ENCODE measurements at regions not wholly inside any gene's neighbourhood (a gene's known extent, or its start where the extent isn't known, plus 50 kb on each side); places are given as distances from the start of the nearest gene placed in this dataset.

- Histone ChIP-seq H3K4me1 (no peaks in the 10 kb centered on the region), H3K36me3 (no peaks in the 10 kb centered on the region), H3K27me3 (no peaks in the 10 kb centered on the region), H3K27ac (no peak overlapping the region), H3K4me3 (no peak overlapping the region), H3K9me3 (peaks cover 0 to 4% (median 2%) of the 10 kb centered on the region in 4 donors)
- intact Hi-C loops (cut with DNase I), result no loop called here
- TF ChIP-seq CTCF (IDR thresholded peaks at IDR 0.05) (no peak), POLR2A (IDR thresholded peaks at IDR 0.05) (no peak), POLR2AphosphoS5 (IDR thresholded peaks at IDR 0.05) (no peak), EP300 (IDR thresholded peaks at IDR 0.05) (no peak)
- DNase-seq, result no peak
- 92 to 95% methylated on average over 1 of the region's 1 CpG for WGBS, 2 donors
Measured at GRCh38 chr2:104179644-104180043, 674.3 kb upstream of the POU3F3 start.

DNA sequence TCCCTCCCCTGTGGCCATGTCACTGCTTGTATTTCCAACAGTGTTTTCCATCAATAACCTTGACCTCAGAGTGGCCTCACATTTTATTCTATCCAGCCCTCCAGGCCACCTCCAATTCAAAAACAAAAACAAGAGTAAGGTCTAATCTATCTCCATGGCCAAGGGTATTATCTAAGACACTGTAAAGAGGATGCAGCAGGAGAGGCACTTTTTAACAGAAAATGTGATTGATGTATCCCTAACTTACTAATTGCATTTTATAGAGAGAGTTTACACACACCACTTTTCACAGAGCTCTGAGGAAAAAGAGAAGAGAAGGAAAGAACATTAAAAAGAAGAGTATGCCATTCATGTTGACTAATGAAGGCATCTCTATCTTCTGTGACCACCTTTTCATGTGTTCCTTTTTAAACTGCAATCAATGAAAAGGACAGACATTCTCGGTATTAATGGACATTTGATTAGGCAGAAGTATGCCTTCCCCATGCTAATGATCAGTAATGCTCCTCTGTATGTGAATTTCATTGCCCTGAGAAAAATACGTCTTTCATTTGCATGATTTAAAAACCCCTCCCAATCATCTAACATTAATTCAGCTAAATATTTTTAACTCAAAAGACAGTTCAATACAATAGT, 653.3 kb upstream of the POU3F3 start:
- H3K9me3 ChIP-seq, result no peaks in the 10 kb centered on the region
- TF ChIP-seq CTCF (IDR thresholded peaks at IDR 0.05) (no peak), POLR2AphosphoS5 (IDR thresholded peaks at IDR 0.05) (no peak), EP300 (IDR thresholded peaks at IDR 0.05) (no peak), POLR2A (IDR thresholded peaks at IDR 0.05) (no peak)
- H3K27ac ChIP-seq, result no peak overlapping the region
- DNase-seq, result no peak
- no peaks in the 10 kb centered on the region for H3K4me1 ChIP-seq
- no peak overlapping the region for H3K4me3 ChIP-seq
- intact Hi-C loops (cut with DNase I), result no loop called here
- no peaks in the 10 kb centered on the region for H3K36me3 ChIP-seq
- H3K27me3 ChIP-seq, result no peaks in the 10 kb centered on the region
- whole genome bisulfite sequencing, 2 donors, result 86 to 91% methylated on average over 2 of the region's 2 CpGs

DNA sequence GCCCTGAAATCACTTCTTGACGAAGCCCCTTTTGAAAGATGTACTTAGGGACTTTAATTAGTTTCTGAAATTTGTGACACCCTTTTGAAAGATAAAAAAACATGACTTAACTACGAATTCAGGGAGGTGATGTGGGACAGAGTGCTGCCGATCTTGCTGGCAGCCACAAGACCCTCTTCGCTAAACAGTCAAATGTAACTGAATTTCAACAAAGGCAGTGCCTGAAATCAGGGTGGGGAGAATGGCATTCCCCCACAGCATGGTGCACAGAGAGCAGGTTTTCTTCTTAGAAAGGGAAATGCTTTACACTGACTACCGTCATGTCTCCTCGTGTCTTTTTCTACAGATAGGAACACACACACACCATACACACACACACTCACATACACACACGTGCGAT, 640.2 kb upstream of the POU3F3 start:
- H3K27ac ChIP-seq, result no peak overlapping the region
- TF ChIP-seq POLR2AphosphoS5 (IDR thresholded peaks at IDR 0.05), result no peak
- TF ChIP-seq EP300 (IDR thresholded peaks at IDR 0.05), result no peak
- TF ChIP-seq POLR2A (IDR thresholded peaks at IDR 0.05), result no peak
- no peak for TF ChIP-seq CTCF (IDR thresholded peaks at IDR 0.05)
- no peaks in the 10 kb centered on the region for H3K9me3 ChIP-seq
- intact Hi-C loops (cut with DNase I), result no loop called here
- H3K36me3 ChIP-seq, result no peaks in the 10 kb centered on the region
- DNase-seq, result no peak
- no peaks in the 10 kb centered on the region for H3K4me1 ChIP-seq
- H3K27me3 ChIP-seq, result no peaks in the 10 kb centered on the region
- WGBS, 2 donors, result 82% methylated on average over 8 of the region's 8 CpGs
- H3K4me3 ChIP-seq, result no peak overlapping the region

DNA sequence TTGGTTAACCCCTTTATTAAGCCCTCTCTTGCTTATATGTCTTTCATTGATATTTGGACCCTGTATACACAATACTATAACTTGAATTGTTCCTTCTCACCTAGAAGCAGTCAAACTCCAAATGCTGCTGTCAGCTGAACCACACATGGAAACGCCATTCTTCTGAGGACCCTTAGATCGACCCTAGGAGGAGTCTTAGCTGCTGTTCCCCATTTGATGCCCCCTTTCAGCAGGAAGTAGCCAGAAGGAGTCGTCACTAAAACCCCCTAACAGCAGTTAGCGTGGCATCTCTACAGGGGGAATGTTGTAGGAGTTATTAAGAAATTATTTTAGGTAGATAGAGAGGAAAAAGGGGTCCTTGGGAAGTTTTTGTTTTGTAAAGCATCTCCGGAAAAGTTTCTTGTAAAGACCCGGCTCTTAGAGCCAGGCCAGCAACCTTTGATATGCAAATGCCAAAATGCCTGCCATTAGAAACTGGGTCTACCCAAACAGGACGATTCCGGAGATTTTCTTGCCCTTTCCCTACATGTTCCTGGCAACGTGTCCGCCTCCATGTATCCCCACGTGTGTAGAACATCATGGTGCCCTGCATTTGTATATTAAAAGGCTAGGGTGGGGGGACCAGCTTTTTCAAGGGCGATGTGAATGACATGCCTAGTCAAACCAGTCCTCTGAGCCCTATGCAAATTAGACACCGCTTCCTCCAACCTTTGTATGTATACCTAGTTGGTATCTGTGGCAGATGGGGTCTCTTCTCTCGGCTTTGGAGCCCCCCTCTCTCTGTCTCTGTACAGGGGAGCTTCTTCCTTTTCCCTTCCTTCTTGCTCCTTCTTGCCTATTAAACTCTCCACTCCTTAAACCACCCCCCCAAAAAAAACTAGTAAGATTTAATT, 638.4 kb upstream of the POU3F3 start:
- 40 to 54% methylated on average over 14 of the region's 14 CpGs for WGBS, 2 donors
- TF ChIP-seq CTCF (IDR thresholded peaks at IDR 0.05) (no peak), POLR2AphosphoS5 (IDR thresholded peaks at IDR 0.05) (no peak), EP300 (IDR thresholded peaks at IDR 0.05) (no peak), POLR2A (IDR thresholded peaks at IDR 0.05) (no peak)
- H3K4me1 ChIP-seq, result no peaks in the 10 kb centered on the region
- no peaks in the 10 kb centered on the region for H3K27me3 ChIP-seq
- intact Hi-C loops (cut with DNase I), result no loop called here
- H3K4me3 ChIP-seq, result no peak overlapping the region
- H3K36me3 ChIP-seq, result no peaks in the 10 kb centered on the region
- no peak overlapping the region for H3K27ac ChIP-seq
- DNase-seq, result no peak
- H3K9me3 ChIP-seq, result no peaks in the 10 kb centered on the region
